Esophagus muscularis mucosa (tissue), 4 donors: ENCODE measurements at regions not wholly inside any gene's neighbourhood (a gene's known extent, or its start where the extent isn't known, plus 50 kb on each side); places are given as distances from the start of the nearest gene placed in this dataset.
A peak's percentile ranks its signal among the peaks of the same experiment; 100 is the strongest.

Source experiments
- DNase-seq: peaks from one replicate; pipeline ENCODE4 v3.0.0-alpha.2; 2017; ENCODE audit errors: extremely low spot score
- H3K27ac ChIP-seq, 4 donors: fragments of 200-600 bp; sonication (generic); replicated peaks in 1 of 4; 1 replicate in 3 of 4; 2 replicates in 1 of 4; pipeline ENCODE4 v1.5.1; 2016 to 2019; ENCODE audit warnings: mild to moderate bottlenecking in 1 of 4
- H3K27me3 ChIP-seq, 4 donors: fragments of 200-600 bp; sonication (generic); one replicate each; pipeline versions ENCODE4 v1.5.1 to v1.6.0; 2016 to 2019
- H3K36me3 ChIP-seq, 4 donors: fragments of 200-600 bp; sonication (generic); one replicate each; pipeline ENCODE4 v1.5.1; 2016 to 2019
- H3K4me1 ChIP-seq, 4 donors: fragments of 200-600 bp; sonication (generic); one replicate each; pipeline ENCODE4 v1.5.1; 2016 to 2019
- H3K4me3 ChIP-seq, 4 donors: fragments of 200-600 bp; sonication (generic); 1 replicate in 2 of 4; 2 replicates in 2 of 4; pipeline ENCODE4 v1.5.1; 2016 to 2019; ENCODE audit warnings: mild to moderate bottlenecking in 4 of 4, moderate library complexity in 1 of 4
- H3K9me3 ChIP-seq, 4 donors: fragments of 200-600 bp; sonication (generic); 1 replicate in 3 of 4; 2 replicates in 1 of 4; pipeline ENCODE4 v1.5.1; 2016 to 2019
- CTCF ChIP-seq, 3 experiments: fragments of 200-600 bp in 2 of 3; fragments of 450-650 bp in 1 of 3; sonication (generic) in 2 of 3; IDR thresholded peaks; one replicate each; pipeline ENCODE4 v1.5.1; 2017 to 2019; ENCODE audit warnings: antibody characterized with exemption in 3 of 3, mild to moderate bottlenecking in 2 of 3, moderate library complexity in 1 of 3
- EP300 ChIP-seq: sonication (generic); formaldehyde crosslinking; IDR thresholded peaks from one replicate; pipeline ENCODE4 v1.6.1; 2017; ENCODE audit warnings: antibody characterized with exemption
- POLR2A ChIP-seq: fragments of 450-650 bp; IDR thresholded peaks from one replicate; pipeline ENCODE4 v1.6.1; 2017; ENCODE audit warnings: antibody characterized with exemption, moderate library complexity, mild to moderate bottlenecking, low read depth
- POLR2AphosphoS5 ChIP-seq, 2 donors: sonication (generic); formaldehyde crosslinking; IDR thresholded peaks; one replicate each; pipeline ENCODE4 v1.6.1; 2017; ENCODE audit warnings: antibody characterized with exemption in 2 of 2
- WGBS: methylation state at CpG from one replicate; pipeline ENCODE4 v1.1.5; 2018; 5-methylcytosine and 5-hydroxymethylcytosine counted together
- intact Hi-C: fragments of 100-400 bp; cut with DNase I; formaldehyde crosslinking; loops from one replicate; pipeline ENCODE4 v1.15.1; 2023

- no peaks in the 10 kb centered on the region for H3K4me1 ChIP-seq
- DNase-seq: no peak
- H3K36me3 ChIP-seq: no peaks in the 10 kb centered on the region
- 38% methylated on average over 5 of the region's 5 CpGs for WGBS
- H3K27me3 ChIP-seq: no peaks in the 10 kb centered on the region
- intact Hi-C loops: loop anchor here (10.0 kb wide), 2 partner anchors 599 to 789 kb away; no protein-coding TSS in a partner anchor
- H3K9me3 ChIP-seq: no peaks in the 10 kb centered on the region
- TF ChIP-seq POLR2AphosphoS5 (IDR thresholded peaks at IDR 0.05) (no peak), POLR2A (no peak), CTCF (IDR thresholded peaks at IDR 0.05) (peak in 2 of 3 experiments; percentile 27 to 47), EP300 (no peak)
- no peak overlapping the region for H3K27ac ChIP-seq
- H3K4me3 ChIP-seq: no peak overlapping the region
Measured at GRCh38 chr2:155223781-155224406, 525.4 kb downstream of the KCNJ3 start.

DNA sequence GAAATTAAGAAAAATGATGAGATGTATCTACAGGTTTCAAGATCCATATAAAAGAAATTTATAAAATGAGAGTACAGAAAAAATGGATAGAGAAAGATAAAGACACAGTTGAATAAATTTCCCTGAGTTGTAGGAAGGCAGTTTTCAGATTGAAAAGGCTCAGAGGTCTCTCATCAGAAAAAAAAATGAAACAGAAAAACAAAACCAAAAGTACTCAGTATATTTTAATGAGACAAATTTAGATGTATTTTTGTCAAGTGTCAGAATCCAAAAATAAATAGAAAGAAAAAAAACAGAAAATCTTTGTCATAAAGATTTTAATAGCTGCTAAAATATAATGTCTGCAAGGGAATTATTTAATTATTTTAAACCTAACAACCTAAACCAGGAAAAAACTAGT is 520.5 kb downstream of the KCNJ3 start:
- H3K27ac ChIP-seq: no peak overlapping the region
- intact Hi-C loops: no loop called here
- H3K9me3 ChIP-seq: no peaks in the 10 kb centered on the region
- no peak for TF ChIP-seq POLR2AphosphoS5 (IDR thresholded peaks at IDR 0.05)
- TF ChIP-seq POLR2A: no peak
- no peak for TF ChIP-seq EP300
- no peak for TF ChIP-seq CTCF (IDR thresholded peaks at IDR 0.05)
- H3K4me3 ChIP-seq: no peak overlapping the region
- no peaks in the 10 kb centered on the region for H3K4me1 ChIP-seq
- H3K36me3 ChIP-seq: no peaks in the 10 kb centered on the region
- H3K27me3 ChIP-seq: no peaks in the 10 kb centered on the region
- no peak for DNase-seq

GRCh38 chr2:155218292-155218924 is 519.9 kb downstream of the KCNJ3 start:
- no peak for DNase-seq
- WGBS: 64% methylated on average over 2 of the region's 2 CpGs

DNA sequence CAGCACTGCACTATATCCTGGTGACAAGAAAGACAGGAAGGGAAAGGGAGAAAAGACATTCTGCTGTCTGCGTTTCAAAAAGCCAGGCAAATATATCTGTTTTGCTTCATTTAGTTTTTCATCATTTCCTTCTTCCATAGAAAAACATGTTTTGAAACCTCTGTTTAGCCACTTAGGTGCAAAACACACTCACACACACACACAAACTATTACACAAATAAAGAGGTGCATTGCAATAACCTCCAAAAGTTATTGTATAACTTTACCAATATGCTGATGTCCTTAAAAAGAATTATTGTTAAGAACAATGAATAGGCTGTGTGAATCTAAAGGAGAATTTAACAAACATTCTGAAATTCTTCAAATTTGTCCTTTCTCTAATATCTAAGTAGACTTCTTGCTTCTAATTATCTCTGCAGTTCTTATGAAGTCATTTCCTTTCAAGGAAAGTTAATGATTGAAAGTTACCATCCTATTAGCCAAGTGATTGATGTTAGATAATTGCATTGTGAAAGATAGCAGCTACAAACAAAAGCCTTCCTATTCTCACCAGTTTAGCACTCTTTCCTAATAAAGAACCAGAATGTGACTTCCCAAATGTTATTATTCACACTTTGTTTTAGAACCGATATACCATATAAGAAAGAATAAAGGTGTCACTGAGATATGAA is 516.7 kb downstream of the KCNJ3 start:
- 65% methylated on average over 2 of the region's 2 CpGs for WGBS
- no peaks in the 10 kb centered on the region for H3K36me3 ChIP-seq
- H3K9me3 ChIP-seq: no peaks in the 10 kb centered on the region
- no peaks in the 10 kb centered on the region for H3K4me1 ChIP-seq
- H3K4me3 ChIP-seq: no peak overlapping the region
- DNase-seq: no peak
- no peaks in the 10 kb centered on the region for H3K27me3 ChIP-seq
- TF ChIP-seq POLR2A (no peak), EP300 (no peak), POLR2AphosphoS5 (IDR thresholded peaks at IDR 0.05) (no peak), CTCF (IDR thresholded peaks at IDR 0.05) (no peak)
- intact Hi-C loops: no loop called here
- no peak overlapping the region for H3K27ac ChIP-seq

More at GRCh38 chr2:155218292-155218924, 519.9 kb downstream of the KCNJ3 start:
- H3K9me3 ChIP-seq: no peaks in the 10 kb centered on the region
- no peaks in the 10 kb centered on the region for H3K27me3 ChIP-seq
- no peaks in the 10 kb centered on the region for H3K4me1 ChIP-seq
- no peak overlapping the region for H3K4me3 ChIP-seq
- intact Hi-C loops: no loop called here
- H3K36me3 ChIP-seq: no peaks in the 10 kb centered on the region
- no peak overlapping the region for H3K27ac ChIP-seq
- TF ChIP-seq EP300 (no peak), POLR2AphosphoS5 (IDR thresholded peaks at IDR 0.05) (no peak), POLR2A (no peak), CTCF (IDR thresholded peaks at IDR 0.05) (no peak)
